Osteocyte (in vitro differentiated cells): ENCODE measurements at regions not wholly inside any gene's neighbourhood (a gene's known extent, or its start where the extent isn't known, plus 50 kb on each side); places are given as distances from the start of the nearest gene placed in this dataset.

ENCODE experiments used
- DNase-seq: peaks from one replicate; pipeline ENCODE4 v3.0.0; 2021; ENCODE audit warnings: mixed read lengths; ENCODE audit not compliant: unreplicated experiment; ENCODE audit errors: extremely low spot score
- H3K27ac Mint-ChIP-seq: one replicate; pipeline ENCODE4 v1.8.0; 2021; ENCODE audit warnings: mild to moderate bottlenecking, mixed read lengths; ENCODE audit not compliant: unreplicated experiment
- H3K27me3 Mint-ChIP-seq: one replicate; pipeline ENCODE4 v1.8.0; 2021; ENCODE audit warnings: mixed read lengths; ENCODE audit not compliant: unreplicated experiment
- H3K36me3 Mint-ChIP-seq: one replicate; pipeline ENCODE4 v1.8.0; 2021; ENCODE audit warnings: mixed read lengths; ENCODE audit not compliant: unreplicated experiment
- H3K4me1 Mint-ChIP-seq: one replicate; pipeline ENCODE4 v1.8.0; 2021; ENCODE audit warnings: mixed read lengths; ENCODE audit not compliant: unreplicated experiment
- H3K4me3 Mint-ChIP-seq: one replicate; pipeline ENCODE4 v1.8.0; 2021; ENCODE audit warnings: mild to moderate bottlenecking, moderate library complexity, mixed read lengths; ENCODE audit not compliant: unreplicated experiment
- H3K9me3 Mint-ChIP-seq: one replicate; pipeline ENCODE4 v1.8.0; 2021; ENCODE audit warnings: mixed read lengths; ENCODE audit not compliant: unreplicated experiment
- TF ChIP-seq, protein P1 (sequence below): fragments of 200-600 bp; sonication (generic); IDR thresholded peaks from 2 replicates; pipeline ENCODE4 v1.5.0; 2021; ENCODE audit warnings: antibody characterized with exemption, mild to moderate bottlenecking, moderate library complexity

GRCh38 chr17:51354936-51355335 lies 94.6 kb downstream of the UTP18 start:
- no peak overlapping the region for H3K4me3 Mint-ChIP-seq
- TF ChIP-seq, protein P1, sequence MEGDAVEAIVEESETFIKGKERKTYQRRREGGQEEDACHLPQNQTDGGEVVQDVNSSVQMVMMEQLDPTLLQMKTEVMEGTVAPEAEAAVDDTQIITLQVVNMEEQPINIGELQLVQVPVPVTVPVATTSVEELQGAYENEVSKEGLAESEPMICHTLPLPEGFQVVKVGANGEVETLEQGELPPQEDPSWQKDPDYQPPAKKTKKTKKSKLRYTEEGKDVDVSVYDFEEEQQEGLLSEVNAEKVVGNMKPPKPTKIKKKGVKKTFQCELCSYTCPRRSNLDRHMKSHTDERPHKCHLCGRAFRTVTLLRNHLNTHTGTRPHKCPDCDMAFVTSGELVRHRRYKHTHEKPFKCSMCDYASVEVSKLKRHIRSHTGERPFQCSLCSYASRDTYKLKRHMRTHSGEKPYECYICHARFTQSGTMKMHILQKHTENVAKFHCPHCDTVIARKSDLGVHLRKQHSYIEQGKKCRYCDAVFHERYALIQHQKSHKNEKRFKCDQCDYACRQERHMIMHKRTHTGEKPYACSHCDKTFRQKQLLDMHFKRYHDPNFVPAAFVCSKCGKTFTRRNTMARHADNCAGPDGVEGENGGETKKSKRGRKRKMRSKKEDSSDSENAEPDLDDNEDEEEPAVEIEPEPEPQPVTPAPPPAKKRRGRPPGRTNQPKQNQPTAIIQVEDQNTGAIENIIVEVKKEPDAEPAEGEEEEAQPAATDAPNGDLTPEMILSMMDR: no peak
- H3K27ac Mint-ChIP-seq: no peak overlapping the region
- H3K36me3 Mint-ChIP-seq: no peaks in the 10 kb centered on the region
- peaks cover 39% of the 10 kb centered on the region for H3K27me3 Mint-ChIP-seq
- H3K4me1 Mint-ChIP-seq: peaks cover 9% of the 10 kb centered on the region
- DNase-seq: no peak
- H3K9me3 Mint-ChIP-seq: no peaks in the 10 kb centered on the region

- H3K27me3 Mint-ChIP-seq: peaks cover 39% of the 10 kb centered on the region
- TF ChIP-seq, protein P1: no peak
- no peak overlapping the region for H3K27ac Mint-ChIP-seq
- no peaks in the 10 kb centered on the region for H3K9me3 Mint-ChIP-seq
- H3K4me1 Mint-ChIP-seq: peaks cover 9% of the 10 kb centered on the region
- no peak for DNase-seq
- H3K36me3 Mint-ChIP-seq: no peaks in the 10 kb centered on the region
- H3K4me3 Mint-ChIP-seq: no peak overlapping the region
Measured at GRCh38 chr17:51355441-51356410, 95.4 kb downstream of the UTP18 start.

GRCh38 chr17:51359055-51359454 lies 98.7 kb downstream of the UTP18 start:
- Mint-ChIP-seq H3K27ac (no peak overlapping the region), H3K4me3 (no peak overlapping the region), H3K4me1 (peaks cover 9% of the 10 kb centered on the region), H3K9me3 (no peaks in the 10 kb centered on the region), H3K36me3 (no peaks in the 10 kb centered on the region), H3K27me3 (peaks cover 24% of the 10 kb centered on the region)
- DNase-seq: no peak
- TF ChIP-seq, protein P1: no peak

GRCh38 chr17:51362811-51363585 lies 102.7 kb downstream of the UTP18 start:
- Mint-ChIP-seq H3K36me3 (no peaks in the 10 kb centered on the region), H3K4me1 (no peaks in the 10 kb centered on the region), H3K27me3 (peaks cover 7% of the 10 kb centered on the region), H3K27ac (no peak overlapping the region), H3K4me3 (no peak overlapping the region), H3K9me3 (no peaks in the 10 kb centered on the region)
- no peak for DNase-seq
- TF ChIP-seq, protein P1: no peak

GRCh38 chr17:51365090-51365489 lies 104.7 kb downstream of the UTP18 start:
- H3K27ac Mint-ChIP-seq: no peak overlapping the region
- no peaks in the 10 kb centered on the region for H3K9me3 Mint-ChIP-seq
- no peaks in the 10 kb centered on the region for H3K36me3 Mint-ChIP-seq
- DNase-seq: no peak
- H3K4me1 Mint-ChIP-seq: no peaks in the 10 kb centered on the region
- TF ChIP-seq, protein P1: no peak
- H3K4me3 Mint-ChIP-seq: no peak overlapping the region
- H3K27me3 Mint-ChIP-seq: peaks cover 3% of the 10 kb centered on the region
